22Rv1 (cell line): ENCODE measurements at regions not wholly inside any gene's neighbourhood (a gene's known extent, or its start where the extent isn't known, plus 50 kb on each side); places are given as distances from the start of the nearest gene placed in this dataset.

Experiments
- H3K27ac ChIP-seq: fragments of 450-650 bp; 2 replicates; pipeline ENCODE4 v1.5.1; 2017
- ZFX ChIP-seq: fragments of 450-650 bp; IDR thresholded peaks from 2 replicates; pipeline ENCODE4 v1.6.1; 2017; ENCODE audit warnings: antibody characterized with exemption, borderline replicate concordance
- TF ChIP-seq, protein P1 (sequence below): fragments of 450-650 bp; IDR thresholded peaks from 2 replicates; pipeline ENCODE4 v1.5.1; 2017; ENCODE audit warnings: mild to moderate bottlenecking

DNA sequence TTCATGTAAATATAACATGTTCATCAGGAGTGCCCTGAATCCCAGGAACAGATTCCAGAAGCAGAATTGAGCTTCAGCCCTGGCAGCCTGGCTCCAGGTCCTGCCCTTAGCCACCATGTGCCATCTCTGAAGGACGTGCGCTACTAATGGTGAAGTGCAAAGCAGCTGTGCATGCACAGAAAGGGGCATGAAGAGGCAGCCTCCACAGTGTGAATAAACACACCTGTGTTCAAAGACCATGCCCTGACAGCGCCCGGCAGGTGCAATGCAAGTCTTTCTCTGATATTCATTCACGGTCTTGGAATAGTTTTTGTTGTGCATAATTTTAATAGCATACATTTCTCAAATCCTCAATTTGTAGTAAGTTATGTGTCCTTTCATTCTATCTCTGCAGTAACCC lies 250.4 kb upstream of the TCERG1L start:
- no peak overlapping the region for H3K27ac ChIP-seq
- TF ChIP-seq ZFX: no peak
- TF ChIP-seq, protein P1, sequence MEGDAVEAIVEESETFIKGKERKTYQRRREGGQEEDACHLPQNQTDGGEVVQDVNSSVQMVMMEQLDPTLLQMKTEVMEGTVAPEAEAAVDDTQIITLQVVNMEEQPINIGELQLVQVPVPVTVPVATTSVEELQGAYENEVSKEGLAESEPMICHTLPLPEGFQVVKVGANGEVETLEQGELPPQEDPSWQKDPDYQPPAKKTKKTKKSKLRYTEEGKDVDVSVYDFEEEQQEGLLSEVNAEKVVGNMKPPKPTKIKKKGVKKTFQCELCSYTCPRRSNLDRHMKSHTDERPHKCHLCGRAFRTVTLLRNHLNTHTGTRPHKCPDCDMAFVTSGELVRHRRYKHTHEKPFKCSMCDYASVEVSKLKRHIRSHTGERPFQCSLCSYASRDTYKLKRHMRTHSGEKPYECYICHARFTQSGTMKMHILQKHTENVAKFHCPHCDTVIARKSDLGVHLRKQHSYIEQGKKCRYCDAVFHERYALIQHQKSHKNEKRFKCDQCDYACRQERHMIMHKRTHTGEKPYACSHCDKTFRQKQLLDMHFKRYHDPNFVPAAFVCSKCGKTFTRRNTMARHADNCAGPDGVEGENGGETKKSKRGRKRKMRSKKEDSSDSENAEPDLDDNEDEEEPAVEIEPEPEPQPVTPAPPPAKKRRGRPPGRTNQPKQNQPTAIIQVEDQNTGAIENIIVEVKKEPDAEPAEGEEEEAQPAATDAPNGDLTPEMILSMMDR: no peak

DNA sequence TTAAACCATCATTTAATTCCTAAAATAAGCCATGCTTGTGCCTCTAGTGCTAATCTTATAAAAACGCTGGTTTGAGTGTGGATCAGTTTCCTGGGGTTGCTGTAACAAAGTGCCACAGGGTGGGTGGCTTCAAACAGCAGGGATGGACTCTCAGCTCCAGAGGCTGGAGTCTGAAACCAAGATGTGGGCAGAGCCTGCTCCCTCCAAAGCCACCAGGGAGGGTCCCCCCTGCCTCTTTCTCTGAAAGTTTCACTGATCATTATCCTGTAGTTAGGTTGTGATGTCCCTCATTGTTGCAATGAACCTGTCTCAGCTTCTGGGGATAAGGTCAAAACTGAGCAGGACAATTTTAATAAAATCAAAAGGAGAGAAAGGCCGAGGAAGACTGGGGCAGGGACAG lies 251.9 kb upstream of the TCERG1L start:
- TF ChIP-seq ZFX: no peak
- TF ChIP-seq, protein P1: no peak
- no peak overlapping the region for H3K27ac ChIP-seq

DNA sequence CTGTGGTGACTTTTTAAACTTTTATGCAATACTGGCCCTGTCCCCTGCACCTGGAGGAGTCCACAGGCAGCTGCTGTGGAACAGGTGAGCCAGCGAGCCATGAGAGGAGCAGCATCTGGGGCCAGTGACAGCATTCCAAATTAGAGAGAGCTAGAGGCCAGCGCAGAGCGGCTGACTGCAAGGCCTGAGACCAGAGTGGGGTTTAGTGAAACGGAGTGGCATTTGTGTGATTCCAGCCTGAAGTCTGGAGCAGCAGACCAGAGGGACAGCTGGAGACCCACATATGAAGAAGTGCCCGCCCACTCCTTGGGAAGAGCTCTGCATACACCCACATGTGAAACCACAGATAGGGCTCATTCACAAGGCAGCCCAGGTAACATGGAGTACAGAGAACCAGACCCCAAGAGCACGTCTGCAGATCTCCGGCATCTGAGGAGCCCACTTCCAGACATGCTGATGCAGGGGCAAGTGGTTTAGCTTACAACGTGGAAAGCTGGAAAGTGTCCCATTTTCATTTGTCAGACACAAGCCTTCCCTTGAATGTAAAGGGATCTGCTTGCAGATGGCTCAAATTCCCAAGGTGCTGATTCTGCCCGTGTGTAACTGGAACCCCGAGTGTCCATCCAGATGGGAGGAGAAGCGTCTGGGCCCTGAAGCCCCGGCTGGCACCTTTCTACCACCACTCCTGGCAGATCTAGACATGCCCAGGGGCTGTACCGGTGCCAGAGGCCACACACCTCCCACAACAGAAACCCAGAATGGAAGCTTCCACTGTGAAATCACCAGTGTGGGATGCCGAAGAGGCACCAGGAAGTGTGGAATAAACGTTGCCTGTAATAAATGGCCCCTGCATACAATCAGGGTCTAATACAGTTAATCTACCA lies 256.0 kb upstream of the TCERG1L start:
- H3K27ac ChIP-seq: no peak overlapping the region
- TF ChIP-seq, protein P1: no peak
- no peak for TF ChIP-seq ZFX

DNA sequence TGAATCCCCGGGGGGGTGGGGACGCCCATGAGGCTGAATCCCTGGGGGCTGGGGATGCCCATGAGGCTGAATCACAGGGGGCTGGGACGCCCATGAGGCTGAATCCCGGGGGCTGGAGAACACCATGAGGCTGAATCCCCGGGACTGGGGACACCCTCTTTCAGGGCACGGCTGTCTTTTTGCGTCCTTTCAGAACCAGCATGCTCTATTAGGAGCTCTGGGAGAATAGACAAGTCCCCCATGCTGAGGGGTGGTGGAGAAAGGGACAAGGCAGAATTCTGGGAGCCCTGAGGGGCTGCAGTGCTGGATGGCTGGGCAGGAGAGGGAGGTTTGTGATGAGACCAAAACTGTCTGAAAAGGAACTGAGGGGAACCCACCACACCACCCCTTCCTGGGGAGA lies 257.3 kb upstream of the TCERG1L start:
- no peak overlapping the region for H3K27ac ChIP-seq
- TF ChIP-seq, protein P1: no peak
- TF ChIP-seq ZFX: no peak

DNA sequence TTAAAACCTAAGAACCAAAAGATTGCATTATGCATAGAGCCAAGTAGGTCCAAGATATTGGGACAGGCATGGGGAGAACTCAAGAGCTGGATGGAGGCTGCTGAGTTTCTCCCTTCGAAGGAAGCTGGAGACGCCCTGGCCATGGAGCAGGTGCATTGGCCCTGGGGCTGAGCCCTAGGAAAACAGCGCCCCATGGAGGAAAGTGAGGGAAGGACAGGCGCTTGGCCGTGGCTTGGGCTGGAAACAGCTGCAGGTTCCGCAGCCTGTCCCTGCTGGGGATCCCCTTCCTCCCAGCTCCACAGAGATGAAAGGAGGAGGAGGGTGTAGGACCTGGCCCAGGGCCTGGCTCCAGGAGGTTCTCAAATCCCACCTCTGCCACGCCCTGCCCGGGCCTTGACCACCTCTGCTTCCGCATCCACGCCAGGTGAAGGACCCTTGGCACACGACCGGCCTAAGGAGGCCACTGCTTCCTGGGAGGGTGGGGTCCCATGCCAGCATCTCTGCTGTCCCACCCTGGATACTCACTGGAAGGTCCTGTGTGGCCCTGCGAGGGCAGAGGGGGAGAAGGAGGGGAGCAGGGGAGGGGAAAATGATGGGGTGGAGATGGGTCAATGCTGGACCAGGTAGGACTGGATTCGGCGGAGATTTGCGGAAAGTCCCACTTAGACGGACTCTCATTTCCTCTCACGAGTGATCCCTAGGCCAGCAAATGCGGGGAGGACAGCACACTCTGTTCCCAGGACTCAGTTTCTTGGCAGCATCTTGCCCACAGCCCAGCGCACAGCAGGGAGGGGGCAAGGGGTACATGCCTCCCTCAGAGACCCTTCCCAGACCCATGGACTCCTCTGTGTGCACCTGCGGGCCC lies 258.6 kb upstream of the TCERG1L start:
- H3K27ac ChIP-seq: no peak overlapping the region
- TF ChIP-seq, protein P1: peak; percentile 36; the same call in 1 of the 2 replicates
- no peak for TF ChIP-seq ZFX

DNA sequence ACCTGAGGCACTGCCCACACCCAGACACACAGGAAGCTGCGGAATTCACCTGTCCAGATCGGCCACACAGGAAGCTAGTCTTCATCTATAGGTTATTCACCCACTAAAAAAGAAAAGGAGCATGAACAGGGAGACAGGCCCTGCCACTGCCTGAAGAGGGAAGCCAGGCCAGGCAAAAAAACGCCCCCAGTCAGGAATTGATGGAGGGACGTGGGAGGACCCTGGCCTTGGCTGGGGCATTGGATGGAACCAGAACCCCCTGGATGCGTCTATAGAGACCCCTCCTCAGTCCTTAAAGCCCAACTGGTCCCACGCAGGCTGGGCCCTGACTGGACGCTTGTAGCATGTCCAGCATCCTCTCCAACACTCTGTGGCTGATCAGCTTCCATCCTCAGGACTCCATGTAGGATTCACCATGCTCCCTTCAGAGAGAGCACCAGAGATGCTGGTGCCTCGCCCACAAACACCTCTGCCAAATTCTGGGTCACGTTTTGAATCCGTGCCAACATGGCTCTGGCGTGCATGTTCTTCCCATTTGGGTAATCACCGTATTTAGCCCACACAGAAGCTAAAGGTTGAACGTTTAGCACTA lies 259.3 kb upstream of the TCERG1L start:
- H3K27ac ChIP-seq: no peak overlapping the region
- no peak for TF ChIP-seq ZFX
- TF ChIP-seq, protein P1: no peak

DNA sequence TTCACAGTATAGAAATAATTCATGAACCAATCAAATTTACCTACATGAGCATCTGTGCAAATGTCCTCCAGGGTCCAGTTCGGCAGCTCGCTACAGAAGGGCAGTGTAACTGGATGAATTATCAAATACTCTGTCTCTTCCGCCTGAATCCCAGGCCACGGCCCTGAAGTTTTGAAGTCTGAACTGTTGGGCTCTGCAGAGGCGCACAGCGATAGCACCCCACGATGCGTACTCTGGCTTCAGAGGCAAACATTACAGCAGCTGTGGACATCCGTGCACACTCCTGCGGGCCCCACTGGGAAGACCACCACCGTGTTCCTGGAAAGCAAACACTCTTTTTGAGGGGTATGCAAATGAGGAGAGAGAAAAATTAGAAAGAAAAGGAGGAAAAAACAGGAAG lies 259.8 kb upstream of the TCERG1L start:
- TF ChIP-seq ZFX: no peak
- TF ChIP-seq, protein P1: no peak
- H3K27ac ChIP-seq: no peak overlapping the region
